ENCODE measurements at regions not wholly inside any gene's neighbourhood (a gene's known extent, or its start where the extent isn't known, plus 50 kb on each side); places are given as distances from the start of the nearest gene placed in this dataset.
"Not testable (repeated sequence)": the region's sequence is repeated elsewhere in the genome, so short reads cannot be mapped to it uniquely, and the experiment has no call there.

- peak; percentile 43 for DNase-seq
These were observed 176.3 kb upstream of the TMEM45B start for GRCh38 chr11:129639300-129639699.

GRCh38 chr11:129640671-129641070 is 175.0 kb upstream of the TMEM45B start:
- DNase-seq = no peak

DNA sequence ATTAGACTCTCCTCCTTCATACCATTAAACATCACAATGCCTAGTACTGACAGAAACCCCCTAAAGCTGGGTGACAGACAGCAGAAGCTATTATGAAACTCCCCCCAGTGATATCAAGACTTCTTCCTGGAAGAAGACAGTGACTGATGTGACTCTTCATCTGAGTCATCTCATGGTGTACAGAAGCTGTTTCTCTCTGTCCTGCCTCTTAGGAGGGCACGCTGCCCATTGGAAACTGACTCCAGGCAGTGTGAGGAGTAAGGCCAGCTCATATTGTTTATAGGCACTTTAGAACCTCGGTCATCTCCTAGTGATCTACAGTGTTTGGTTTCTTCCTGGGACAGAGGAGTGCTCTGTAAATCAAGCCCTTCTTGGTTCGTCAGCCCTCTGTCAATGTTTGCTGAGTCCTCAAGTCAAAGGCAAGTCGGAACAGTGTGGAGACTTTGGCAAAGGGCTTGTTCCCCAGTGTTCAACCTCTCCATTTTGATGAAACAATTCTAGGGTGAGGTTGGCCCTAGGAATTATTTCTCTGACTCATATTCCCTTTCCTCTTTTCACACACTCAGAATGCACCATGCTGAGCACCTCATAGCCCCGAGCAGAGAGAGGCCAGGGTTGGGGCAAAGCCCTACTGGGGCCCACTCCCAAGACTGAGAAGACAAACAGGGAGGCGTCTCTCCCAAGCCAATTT is 172.5 kb upstream of the TMEM45B start:
- DNase-seq = peak; percentile 69

DNA sequence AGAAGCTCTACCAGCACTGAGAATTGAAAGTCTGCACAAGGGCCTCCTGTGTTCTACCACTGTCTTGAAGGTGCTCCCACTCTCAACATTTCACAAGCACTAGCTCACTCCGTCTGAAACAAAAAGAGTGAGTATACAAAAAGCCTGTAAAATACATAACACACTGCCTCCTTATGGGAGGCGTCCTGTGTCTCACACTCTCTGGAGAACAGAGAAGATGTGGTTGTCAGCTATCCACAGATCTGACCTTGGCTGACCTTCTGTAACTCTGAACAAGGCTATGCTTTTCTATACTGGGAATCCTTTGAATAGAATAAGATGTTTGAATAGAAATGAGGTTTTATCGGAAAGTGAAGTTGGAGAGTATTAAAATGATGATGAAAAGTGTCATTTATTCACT is 171.3 kb upstream of the TMEM45B start:
- DNase-seq = no peak

DNA sequence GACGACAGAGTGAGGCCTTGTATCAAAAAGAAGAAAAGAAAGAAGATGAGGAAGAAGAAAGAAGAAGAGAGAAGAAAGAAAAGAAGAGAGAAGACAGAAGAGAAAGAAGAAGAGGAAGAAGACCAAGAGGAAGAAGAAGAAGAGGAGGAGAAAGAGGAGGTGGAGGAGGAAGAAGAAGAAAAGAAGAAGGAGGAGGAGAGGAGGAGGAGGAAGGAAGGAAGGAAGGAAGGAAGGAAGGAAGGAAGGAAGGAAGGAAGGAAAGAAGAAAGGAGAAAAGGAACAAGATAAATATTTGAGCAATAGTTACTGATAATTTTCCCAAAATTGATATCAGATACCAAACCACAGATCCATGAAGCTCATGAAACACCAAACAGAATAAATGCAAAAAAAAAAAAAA is 169.7 kb upstream of the TMEM45B start:
- DNase-seq = no peak

DNA sequence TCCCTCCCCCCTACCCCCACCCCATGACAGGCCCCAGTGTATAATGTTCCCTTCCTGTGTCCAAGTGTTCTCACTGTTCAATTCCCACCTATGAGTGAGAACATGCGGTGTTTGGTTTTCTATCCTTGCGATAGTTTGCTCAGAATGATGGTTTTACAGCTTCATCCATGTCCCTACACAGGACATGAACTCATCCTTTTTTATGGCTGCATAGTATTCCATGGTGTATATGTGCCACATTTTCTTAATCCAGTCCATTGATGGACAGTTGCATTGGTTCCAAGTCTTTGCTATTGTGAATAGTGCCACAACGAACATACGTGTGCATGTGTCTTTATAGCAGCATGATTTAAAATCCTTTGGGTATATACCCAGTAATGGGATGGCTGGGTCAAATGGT is 165.6 kb upstream of the TMEM45B start:
- DNase-seq = not testable (repeated sequence)

- no peak for DNase-seq
These were observed 162.8 kb upstream of the TMEM45B start for GRCh38 chr11:129652835-129653234.

DNA sequence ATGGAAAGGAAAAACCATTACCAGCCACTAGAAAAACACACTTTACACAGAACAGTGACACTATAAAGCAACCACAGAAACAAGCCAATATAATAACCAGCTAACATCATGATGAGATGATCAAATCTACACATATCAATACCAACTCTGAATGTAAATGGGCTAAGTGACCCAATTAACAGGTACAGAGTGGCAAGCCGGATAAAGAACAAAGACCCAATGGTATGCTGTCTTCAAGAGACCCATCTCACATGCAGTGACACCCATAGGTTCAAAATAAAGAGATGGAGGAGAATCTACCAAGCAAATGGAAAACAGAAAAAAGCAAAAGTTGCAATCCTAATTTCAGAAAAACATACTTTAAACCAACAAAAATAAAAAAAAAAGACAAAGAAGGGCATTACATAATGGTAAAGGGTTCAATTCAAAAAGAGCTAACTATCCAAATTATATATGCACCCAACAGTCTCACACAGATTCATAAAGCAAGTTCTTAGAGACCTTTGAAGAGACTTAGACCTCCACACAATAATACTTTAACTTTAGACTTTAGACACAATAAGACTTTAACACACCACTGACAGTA is 160.3 kb upstream of the TMEM45B start:
- no peak for DNase-seq

DNA sequence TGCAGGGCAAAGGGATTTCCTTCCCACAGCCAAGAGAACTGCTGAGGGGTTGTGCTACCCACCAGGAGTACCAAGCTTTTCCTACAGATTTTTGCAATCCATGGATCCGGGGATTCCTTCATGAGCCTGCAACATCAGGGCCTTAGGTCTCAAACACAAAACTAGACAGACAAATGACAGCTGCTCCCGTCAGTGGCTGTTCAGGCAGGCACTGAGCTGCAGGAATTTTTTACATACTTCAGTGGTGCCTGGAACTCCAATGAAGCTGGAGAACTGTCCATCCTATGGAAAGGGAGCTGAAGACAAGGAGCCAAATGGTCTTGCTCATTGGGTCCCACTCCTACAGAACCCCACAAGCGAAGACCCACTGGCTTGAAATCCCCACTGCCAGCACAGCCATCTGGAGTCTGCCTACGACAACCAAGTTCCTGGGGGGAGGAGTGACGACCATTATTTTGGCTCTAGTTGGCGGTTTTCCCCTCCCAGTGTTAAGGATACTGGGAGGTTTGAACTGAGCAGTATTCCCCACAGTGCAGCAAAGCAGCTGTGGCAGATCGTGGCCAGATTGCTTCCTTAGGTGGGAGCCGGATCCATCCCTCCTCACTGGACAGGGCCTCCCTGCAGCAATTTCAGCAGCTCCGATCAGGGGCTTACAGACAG is 157.7 kb upstream of the TMEM45B start:
- no peak for DNase-seq

DNA sequence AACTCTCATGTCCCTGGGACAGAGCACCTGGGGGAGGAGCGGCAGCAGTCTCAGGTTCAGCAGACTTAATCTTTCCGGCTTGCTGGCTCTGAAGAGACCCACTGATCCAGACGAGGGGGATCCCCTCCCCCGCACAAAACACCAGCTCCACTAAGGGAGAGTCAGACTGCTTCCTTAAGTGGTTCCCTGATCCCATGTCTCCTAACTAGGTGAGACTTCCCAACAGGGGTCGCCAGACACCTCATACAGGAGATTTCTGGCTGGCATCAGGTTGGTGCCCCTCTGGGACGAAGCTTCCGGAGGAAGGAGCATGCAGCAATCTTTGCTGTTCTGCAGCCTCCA is 157.2 kb upstream of the TMEM45B start:
- DNase-seq = no peak

DNA sequence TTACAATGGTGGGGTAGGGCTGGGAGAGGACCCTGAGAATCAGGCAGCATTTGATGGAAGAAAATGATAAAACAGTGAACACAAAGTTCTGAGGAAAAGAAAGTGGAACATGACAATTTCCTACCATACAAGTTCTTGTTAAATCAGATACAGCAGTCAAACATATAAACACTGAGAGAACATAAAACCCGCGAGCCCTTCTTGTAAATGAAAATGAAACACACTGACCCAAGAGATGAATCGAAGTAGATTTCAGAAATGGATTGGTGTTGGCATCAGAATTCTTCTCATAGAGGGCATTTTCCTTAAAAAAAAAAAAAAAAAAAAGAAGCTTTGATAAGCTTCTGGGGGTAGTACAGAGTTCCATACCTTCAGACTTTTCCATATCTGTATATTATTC is 134.7 kb upstream of the TMEM45B start:
- DNase-seq = no peak

DNA sequence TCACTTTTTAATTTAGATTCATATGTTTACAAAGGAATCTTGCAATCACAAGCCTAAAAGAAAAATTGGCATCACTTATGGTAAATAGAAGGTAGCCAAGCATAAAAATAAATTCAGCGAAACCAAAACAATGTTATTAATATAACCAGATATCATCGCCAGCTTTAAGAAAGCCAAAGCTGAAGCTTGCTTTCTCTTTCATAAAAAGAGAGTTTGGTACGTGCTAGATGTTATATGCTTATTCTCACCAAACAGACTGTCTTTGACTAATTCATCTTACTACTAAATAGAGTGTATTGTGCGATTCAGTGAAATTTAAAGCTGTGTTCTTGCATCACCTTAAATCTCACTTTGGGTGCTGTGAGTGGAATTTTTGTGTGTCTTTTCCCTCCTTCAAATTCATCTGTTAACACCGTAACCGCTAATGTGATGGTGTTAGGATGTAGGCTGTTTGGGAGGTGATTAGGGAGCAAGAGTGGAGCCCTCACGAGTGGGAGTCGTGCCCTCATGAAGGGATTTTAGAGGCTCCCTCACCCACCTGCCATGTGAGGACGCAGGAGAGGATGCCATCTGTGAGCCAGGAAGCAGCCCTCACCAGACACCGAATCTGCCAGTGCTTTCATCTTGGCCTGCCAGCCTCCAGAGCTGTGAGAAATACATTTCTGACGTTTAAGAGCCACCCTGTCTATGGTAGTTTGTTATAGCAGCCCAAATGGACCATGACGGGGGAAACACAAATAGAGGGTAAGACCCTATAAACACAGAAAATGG is 134.1 kb upstream of the TMEM45B start:
- DNase-seq = no peak

DNA sequence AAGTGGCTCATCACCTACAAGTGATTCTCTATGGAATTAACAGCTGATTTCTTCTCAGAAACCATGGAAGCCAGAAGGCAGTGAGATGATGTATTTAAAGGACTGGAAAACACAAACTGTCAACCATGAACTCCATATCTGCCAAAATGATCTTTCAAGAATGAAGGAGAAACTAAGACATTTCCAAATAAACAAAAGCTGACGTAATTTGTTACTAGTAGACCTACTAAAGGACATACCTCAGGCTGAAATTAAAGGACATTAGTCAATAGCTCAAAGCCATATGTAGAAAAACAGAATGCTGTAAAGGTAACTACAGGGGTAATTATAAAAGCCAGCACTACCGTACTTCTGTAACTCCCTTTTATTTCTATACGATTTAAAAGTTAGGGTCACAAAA is 129.4 kb upstream of the TMEM45B start:
- no peak for DNase-seq

- no peak for DNase-seq
These were observed 124.5 kb upstream of the TMEM45B start for GRCh38 chr11:129691142-129691541.

GRCh38 chr11:129694538-129694937 is 121.1 kb upstream of the TMEM45B start:
- no peak for DNase-seq

- no peak for DNase-seq
These were observed 120.7 kb upstream of the TMEM45B start for GRCh38 chr11:129694966-129695365.

- DNase-seq = no peak
These were observed 119.9 kb upstream of the TMEM45B start for GRCh38 chr11:129695571-129696308.

GRCh38 chr11:129696309-129696989 is 119.2 kb upstream of the TMEM45B start:
- no peak for DNase-seq

- no peak for DNase-seq
These were observed 117.4 kb upstream of the TMEM45B start for GRCh38 chr11:129698212-129698611.

- DNase-seq = no peak
These were observed 115.8 kb upstream of the TMEM45B start for GRCh38 chr11:129699711-129700304.

GRCh38 chr11:129700701-129701100 is 114.9 kb upstream of the TMEM45B start:
- no peak for DNase-seq

- no peak for DNase-seq
These were observed 113.9 kb upstream of the TMEM45B start for GRCh38 chr11:129701706-129702105.

Measured in MV-4-11 (cell line).